GM23248 (cell line): ENCODE measurements at regions not wholly inside any gene's neighbourhood (a gene's known extent, or its start where the extent isn't known, plus 50 kb on each side); places are given as distances from the start of the nearest gene placed in this dataset.

Experiments
- EZH2 ChIP-seq: fragments of 200-600 bp; sonication (generic); IDR thresholded peaks from 2 replicates; pipeline ENCODE4 v1.6.1; 2018; ENCODE audit warnings: antibody characterized with exemption, mild to moderate bottlenecking; ENCODE audit not compliant: insufficient read depth, poor library complexity, severe bottlenecking
- EZH2phosphoT487 ChIP-seq: fragments of 200-600 bp; sonication (generic); IDR thresholded peaks from 2 replicates; pipeline ENCODE4 v1.6.1; 2018; ENCODE audit warnings: antibody characterized with exemption, moderate library complexity, mild to moderate bottlenecking, low read depth; ENCODE audit not compliant: insufficient read depth

GRCh38 chr5:163369776-163370385, 67.5 kb upstream of the CCNG1 start:
- TF ChIP-seq EZH2phosphoT487 = no peak
- TF ChIP-seq EZH2 = no peak
